SK-N-SH (cell line): ENCODE measurements at regions not wholly inside any gene's neighbourhood (a gene's known extent, or its start where the extent isn't known, plus 50 kb on each side); places are given as distances from the start of the nearest gene placed in this dataset.

Source experiments
- CTCF ChIA-PET: fragments of 300-600, 350-600 bp; formaldehyde crosslinking; extraction: SDS; loops from one replicate; lab custom pipeline; 2021; lab: Yijun Ruan, JAX
- POLR2A ChIA-PET: fragments of 350-600 bp; sonication (Branson Sonifier 250); formaldehyde crosslinking; extraction: SDS; loops from one replicate; lab custom pipeline; 2020; ENCODE audit warnings: antibody characterized with exemption, inconsistent platforms; lab: Yijun Ruan, JAX
- DNase-seq: peaks from one replicate; pipeline ENCODE4 v3.0.0; 2012
- H2AFZ ChIP-seq: fragments of 200-600 bp; sonication (generic); 2 replicates; pipeline ENCODE4 v1.8.1; 2016; ENCODE audit warnings: antibody characterized with exemption, mild to moderate bottlenecking, low read depth
- H3F3A ChIP-seq: fragments of 200-600 bp; sonication (generic); replicated peaks from 2 replicates; pipeline ENCODE3; 2016; ENCODE audit warnings: antibody characterized with exemption, mild to moderate bottlenecking; ENCODE audit not compliant: insufficient read depth
- H3K27ac ChIP-seq, 2 experiments: fragments of 200-500 bp in 1 of 2; fragments of 200-600 bp in 1 of 2; sonication (Bioruptor generic) in 1 of 2; sonication (generic), shearing (Covaris generic) in 1 of 2; 2 replicates each; pipeline versions ENCODE4 v1.5.1 to v1.6.1; 2014 to 2016; ENCODE audit warnings: low read depth in 2 of 2, inconsistent platforms in 1 of 2, low read length in 1 of 2, mild to moderate bottlenecking in 1 of 2, mixed read lengths in 1 of 2
- H3K27me3 ChIP-seq: fragments of 200-600 bp; sonication (generic), shearing (Covaris generic); 2 replicates; pipeline ENCODE4 v1.6.1; 2016; ENCODE audit warnings: mixed run types; ENCODE audit not compliant: insufficient read depth
- H3K36me3 ChIP-seq, 2 experiments: fragments of 200-500 bp in 1 of 2; fragments of 200-600 bp in 1 of 2; sonication (Bioruptor generic) in 1 of 2; sonication (generic) in 1 of 2; replicated peaks in 1 of 2; 2 replicates each; pipeline versions ENCODE3 to v1.5.1; 2014 to 2016; ENCODE audit warnings: low read length in 1 of 2, mild to moderate bottlenecking in 1 of 2; ENCODE audit not compliant: insufficient read depth in 2 of 2, control insufficient read depth in 1 of 2
- H3K4me1 ChIP-seq, 2 experiments: fragments of 200-500 bp in 1 of 2; fragments of 200-600 bp in 1 of 2; sonication (Bioruptor generic) in 1 of 2; sonication (generic), shearing (Covaris generic) in 1 of 2; 2 replicates each; pipeline versions ENCODE4 v1.5.1 to v1.6.1; 2014 to 2016; ENCODE audit warnings: low read depth in 1 of 2, low read length in 1 of 2, mixed run types in 1 of 2; ENCODE audit not compliant: insufficient read depth in 2 of 2, control insufficient read depth in 1 of 2
- H3K4me2 ChIP-seq: fragments of 200-600 bp; sonication (generic), shearing (Covaris generic); 2 replicates; pipeline ENCODE4 v1.6.1; 2017; ENCODE audit warnings: mixed run types
- H3K4me3 ChIP-seq, 2 experiments: fragments of 200-500 bp in 1 of 2; fragments of 200-600 bp in 1 of 2; sonication (Bioruptor generic) in 1 of 2; sonication (generic), shearing (Covaris generic) in 1 of 2; 2 replicates each; pipeline versions ENCODE4 v1.5.1 to v1.8.1; 2014 to 2016; ENCODE audit warnings: low read depth in 2 of 2, inconsistent platforms in 1 of 2, low read length in 1 of 2, mild to moderate bottlenecking in 1 of 2, mixed read lengths in 1 of 2, moderate library complexity in 1 of 2
- H3K79me2 ChIP-seq: fragments of 200-600 bp; sonication (generic); 2 replicates; pipeline ENCODE4 v1.8.1; 2017; ENCODE audit warnings: mild to moderate bottlenecking; ENCODE audit not compliant: insufficient read depth
- H3K9ac ChIP-seq: fragments of 200-600 bp; sonication (generic); 2 replicates; pipeline ENCODE4 v1.6.1; 2017; ENCODE audit warnings: mixed run types
- H3K9me2 ChIP-seq: fragments of 200-600 bp; sonication (generic); 2 replicates; pipeline ENCODE4 v1.6.1; 2017; ENCODE audit warnings: mixed run types
- H3K9me3 ChIP-seq: fragments of 200-600 bp; sonication (generic); 2 replicates; pipeline ENCODE4 v1.6.1; 2017; ENCODE audit warnings: mixed run types, mild to moderate bottlenecking, moderate library complexity
- H4K20me1 ChIP-seq: fragments of 200-600 bp; sonication (generic); 2 replicates; pipeline ENCODE4 v1.6.1; 2017; ENCODE audit warnings: mild to moderate bottlenecking, mixed run types; ENCODE audit not compliant: insufficient read depth
- MXI1 ChIP-seq: IDR thresholded peaks from 2 replicates; pipeline ENCODE4 v1.6.1; 2012; ENCODE audit warnings: mild to moderate bottlenecking, low read depth, low read length, improper control_type of control experiment
- POLR2AphosphoS5 ChIP-seq: IDR thresholded peaks from 2 replicates; pipeline ENCODE4 v1.6.1; 2012; ENCODE audit warnings: low read depth, low read length
- RAD21 ChIP-seq: IDR thresholded peaks from 2 replicates; pipeline ENCODE4 v1.6.1; 2012; ENCODE audit warnings: mild to moderate bottlenecking, low read length
- SMC3 ChIP-seq: IDR thresholded peaks from 2 replicates; pipeline ENCODE4 v1.6.1; 2012; ENCODE audit warnings: low read depth, low read length, improper control_type of control experiment
- TEAD4 ChIP-seq: IDR thresholded peaks from 2 replicates; pipeline ENCODE4 v1.4.0; 2012; ENCODE audit warnings: mild to moderate bottlenecking, borderline replicate concordance; ENCODE audit not compliant: insufficient read depth
- YY1 ChIP-seq: IDR thresholded peaks from 2 replicates; pipeline ENCODE4 v1.4.0; 2012; ENCODE audit warnings: low read depth, mild to moderate bottlenecking
- WGBS: methylation state at CpG from one replicate; pipeline ENCODE4 v1.1.6; 2017; ENCODE audit warnings: low lambda C conversion rate; 5-methylcytosine and 5-hydroxymethylcytosine counted together
- TF ChIP-seq, protein P1 (sequence below): IDR thresholded peaks from 2 replicates; pipeline ENCODE4 v1.6.1; 2012; ENCODE audit warnings: mild to moderate bottlenecking, low read depth, low read length, moderate library complexity
- TF ChIP-seq, protein P2 (sequence below): fragments of 150-350 bp; IDR thresholded peaks from 2 replicates; pipeline ENCODE4 v1.6.1; 2017; ENCODE audit warnings: antibody characterized with exemption, low read length, low read depth, borderline replicate concordance

GRCh38 chr5:167777746-167778145 is 513.7 kb upstream of the WWC1 start:
- Histone ChIP-seq H3F3A (no peaks in the 10 kb centered on the region), H3K27me3 (no peaks in the 10 kb centered on the region), H3K79me2 (no peaks in the 10 kb centered on the region), H3K27ac (no peak overlapping the region), H2AFZ (no peak overlapping the region), H4K20me1 (no peaks in the 10 kb centered on the region), H3K4me3 (no peak overlapping the region), H3K4me2 (no peak overlapping the region), H3K9me3 (no peaks in the 10 kb centered on the region), H3K36me3 (no peaks in the 10 kb centered on the region), H3K4me1 (no peaks in the 10 kb centered on the region), H3K9me2 (no peaks in the 10 kb centered on the region), H3K9ac (no peak overlapping the region)
- ChIA-PET POLR2A (no interaction called here), CTCF (no interaction called here)
- no peak for DNase-seq
- 6% methylated on average over 1 of the region's 1 CpG for WGBS
- TF ChIP-seq YY1: no peak
- TF ChIP-seq, protein P1, sequence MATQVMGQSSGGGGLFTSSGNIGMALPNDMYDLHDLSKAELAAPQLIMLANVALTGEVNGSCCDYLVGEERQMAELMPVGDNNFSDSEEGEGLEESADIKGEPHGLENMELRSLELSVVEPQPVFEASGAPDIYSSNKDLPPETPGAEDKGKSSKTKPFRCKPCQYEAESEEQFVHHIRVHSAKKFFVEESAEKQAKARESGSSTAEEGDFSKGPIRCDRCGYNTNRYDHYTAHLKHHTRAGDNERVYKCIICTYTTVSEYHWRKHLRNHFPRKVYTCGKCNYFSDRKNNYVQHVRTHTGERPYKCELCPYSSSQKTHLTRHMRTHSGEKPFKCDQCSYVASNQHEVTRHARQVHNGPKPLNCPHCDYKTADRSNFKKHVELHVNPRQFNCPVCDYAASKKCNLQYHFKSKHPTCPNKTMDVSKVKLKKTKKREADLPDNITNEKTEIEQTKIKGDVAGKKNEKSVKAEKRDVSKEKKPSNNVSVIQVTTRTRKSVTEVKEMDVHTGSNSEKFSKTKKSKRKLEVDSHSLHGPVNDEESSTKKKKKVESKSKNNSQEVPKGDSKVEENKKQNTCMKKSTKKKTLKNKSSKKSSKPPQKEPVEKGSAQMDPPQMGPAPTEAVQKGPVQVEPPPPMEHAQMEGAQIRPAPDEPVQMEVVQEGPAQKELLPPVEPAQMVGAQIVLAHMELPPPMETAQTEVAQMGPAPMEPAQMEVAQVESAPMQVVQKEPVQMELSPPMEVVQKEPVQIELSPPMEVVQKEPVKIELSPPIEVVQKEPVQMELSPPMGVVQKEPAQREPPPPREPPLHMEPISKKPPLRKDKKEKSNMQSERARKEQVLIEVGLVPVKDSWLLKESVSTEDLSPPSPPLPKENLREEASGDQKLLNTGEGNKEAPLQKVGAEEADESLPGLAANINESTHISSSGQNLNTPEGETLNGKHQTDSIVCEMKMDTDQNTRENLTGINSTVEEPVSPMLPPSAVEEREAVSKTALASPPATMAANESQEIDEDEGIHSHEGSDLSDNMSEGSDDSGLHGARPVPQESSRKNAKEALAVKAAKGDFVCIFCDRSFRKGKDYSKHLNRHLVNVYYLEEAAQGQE: no peak
- TF ChIP-seq RAD21: no peak
- no peak for TF ChIP-seq MXI1

DNA sequence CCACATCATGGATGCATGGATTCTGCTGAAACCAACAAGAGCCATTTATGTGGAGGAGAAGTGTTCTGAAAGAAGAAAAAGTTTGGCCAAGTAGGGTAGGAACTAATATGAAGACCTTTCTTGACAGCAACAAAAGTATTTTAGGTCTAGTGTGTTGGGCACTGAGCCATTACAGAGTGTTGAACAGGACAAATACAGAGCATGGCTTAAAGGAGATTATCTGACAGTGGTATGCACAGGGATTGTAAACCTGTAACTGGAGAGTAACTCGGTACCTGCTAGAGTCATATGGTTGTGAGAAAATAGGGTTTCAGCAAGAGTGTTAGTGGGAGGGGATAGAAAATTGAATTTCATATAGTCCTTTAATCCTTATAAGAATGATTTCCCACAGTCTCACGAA is 513.2 kb upstream of the WWC1 start:
- H3F3A ChIP-seq: no peaks in the 10 kb centered on the region
- H4K20me1 ChIP-seq: no peaks in the 10 kb centered on the region
- no peaks in the 10 kb centered on the region for H3K9me3 ChIP-seq
- TF ChIP-seq POLR2AphosphoS5: no peak
- no peak for TF ChIP-seq TEAD4
- TF ChIP-seq, protein P2, sequence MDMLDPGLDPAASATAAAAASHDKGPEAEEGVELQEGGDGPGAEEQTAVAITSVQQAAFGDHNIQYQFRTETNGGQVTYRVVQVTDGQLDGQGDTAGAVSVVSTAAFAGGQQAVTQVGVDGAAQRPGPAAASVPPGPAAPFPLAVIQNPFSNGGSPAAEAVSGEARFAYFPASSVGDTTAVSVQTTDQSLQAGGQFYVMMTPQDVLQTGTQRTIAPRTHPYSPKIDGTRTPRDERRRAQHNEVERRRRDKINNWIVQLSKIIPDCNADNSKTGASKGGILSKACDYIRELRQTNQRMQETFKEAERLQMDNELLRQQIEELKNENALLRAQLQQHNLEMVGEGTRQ: no peak
- TF ChIP-seq SMC3: no peak
- TF ChIP-seq, all 33 proteins: peak for 0
- Histone ChIP-seq H3K9ac (no peak overlapping the region), H3K27ac (no peak overlapping the region), H2AFZ (no peak overlapping the region), H3K9me2 (no peaks in the 10 kb centered on the region), H3K4me1 (no peaks in the 10 kb centered on the region), H3K4me2 (no peak overlapping the region), H3K27me3 (no peaks in the 10 kb centered on the region), H3K4me3 (no peak overlapping the region), H3K79me2 (no peaks in the 10 kb centered on the region), H3K36me3 (no peaks in the 10 kb centered on the region)
- WGBS: 49% methylated on average over 2 of the region's 2 CpGs
- DNase-seq: no peak
- POLR2A ChIA-PET: no interaction called here
- CTCF ChIA-PET: no interaction called here
